Osteocyte (in vitro differentiated cells): ENCODE measurements at regions not wholly inside any gene's neighbourhood (a gene's known extent, or its start where the extent isn't known, plus 50 kb on each side); places are given as distances from the start of the nearest gene placed in this dataset.

Experiments used
- DNase-seq: peaks from one replicate; pipeline ENCODE4 v3.0.0; 2021; ENCODE audit warnings: mixed read lengths; ENCODE audit not compliant: unreplicated experiment; ENCODE audit errors: extremely low spot score
- H3K27ac Mint-ChIP-seq: one replicate; pipeline ENCODE4 v1.8.0; 2021; ENCODE audit warnings: mild to moderate bottlenecking, mixed read lengths; ENCODE audit not compliant: unreplicated experiment
- H3K27me3 Mint-ChIP-seq: one replicate; pipeline ENCODE4 v1.8.0; 2021; ENCODE audit warnings: mixed read lengths; ENCODE audit not compliant: unreplicated experiment
- H3K36me3 Mint-ChIP-seq: one replicate; pipeline ENCODE4 v1.8.0; 2021; ENCODE audit warnings: mixed read lengths; ENCODE audit not compliant: unreplicated experiment
- H3K4me1 Mint-ChIP-seq: one replicate; pipeline ENCODE4 v1.8.0; 2021; ENCODE audit warnings: mixed read lengths; ENCODE audit not compliant: unreplicated experiment
- H3K4me3 Mint-ChIP-seq: one replicate; pipeline ENCODE4 v1.8.0; 2021; ENCODE audit warnings: mild to moderate bottlenecking, moderate library complexity, mixed read lengths; ENCODE audit not compliant: unreplicated experiment
- H3K9me3 Mint-ChIP-seq: one replicate; pipeline ENCODE4 v1.8.0; 2021; ENCODE audit warnings: mixed read lengths; ENCODE audit not compliant: unreplicated experiment
- CTCF ChIP-seq: fragments of 200-600 bp; sonication (generic); IDR thresholded peaks from 2 replicates; pipeline ENCODE4 v1.5.0; 2021; ENCODE audit warnings: antibody characterized with exemption, mild to moderate bottlenecking, moderate library complexity

GRCh38 chr14:65906948-65907347 lies 494.4 kb downstream of the FUT8 start:
- TF ChIP-seq CTCF: no peak
- Mint-ChIP-seq H3K36me3 (no peaks in the 10 kb centered on the region), H3K27me3 (no peaks in the 10 kb centered on the region), H3K27ac (no peak overlapping the region), H3K4me1 (no peaks in the 10 kb centered on the region), H3K9me3 (peaks cover 3% of the 10 kb centered on the region), H3K4me3 (no peak overlapping the region)
- no peak for DNase-seq

- no peak for DNase-seq
- Mint-ChIP-seq H3K36me3 (no peaks in the 10 kb centered on the region), H3K27me3 (no peaks in the 10 kb centered on the region), H3K27ac (no peak overlapping the region), H3K4me1 (no peaks in the 10 kb centered on the region), H3K9me3 (no peaks in the 10 kb centered on the region), H3K4me3 (no peak overlapping the region)
- no peak for TF ChIP-seq CTCF
These were observed 497.7 kb downstream of the FUT8 start for GRCh38 chr14:65910108-65910786.

GRCh38 chr14:65915125-65915524 lies 502.6 kb downstream of the FUT8 start:
- H3K27ac Mint-ChIP-seq: no peak overlapping the region
- H3K4me1 Mint-ChIP-seq: no peaks in the 10 kb centered on the region
- H3K27me3 Mint-ChIP-seq: no peaks in the 10 kb centered on the region
- no peak for DNase-seq
- no peaks in the 10 kb centered on the region for H3K36me3 Mint-ChIP-seq
- H3K4me3 Mint-ChIP-seq: no peak overlapping the region
- TF ChIP-seq CTCF: no peak
- peaks cover 3% of the 10 kb centered on the region for H3K9me3 Mint-ChIP-seq

GRCh38 chr14:65916055-65916454 lies 503.5 kb downstream of the FUT8 start:
- no peaks in the 10 kb centered on the region for H3K36me3 Mint-ChIP-seq
- no peak for TF ChIP-seq CTCF
- H3K27me3 Mint-ChIP-seq: no peaks in the 10 kb centered on the region
- DNase-seq: no peak
- no peak overlapping the region for H3K27ac Mint-ChIP-seq
- no peak overlapping the region for H3K4me3 Mint-ChIP-seq
- H3K9me3 Mint-ChIP-seq: peaks cover 3% of the 10 kb centered on the region
- H3K4me1 Mint-ChIP-seq: no peaks in the 10 kb centered on the region

GRCh38 chr14:65920996-65921395 lies 508.5 kb downstream of the FUT8 start:
- Mint-ChIP-seq H3K27ac (no peak overlapping the region), H3K4me1 (no peaks in the 10 kb centered on the region), H3K36me3 (no peaks in the 10 kb centered on the region), H3K9me3 (peaks cover 22% of the 10 kb centered on the region), H3K27me3 (no peaks in the 10 kb centered on the region), H3K4me3 (no peak overlapping the region)
- TF ChIP-seq CTCF: no peak
- DNase-seq: no peak
